ENCODE measurements at regions not wholly inside any gene's neighbourhood (a gene's known extent, or its start where the extent isn't known, plus 50 kb on each side); places are given as distances from the start of the nearest gene placed in this dataset.

- H2AFZ ChIP-seq: no peak overlapping the region
- H3K4me1 ChIP-seq (replicated peaks; ENCODE audit: insufficient read depth): no peaks in the 10 kb centered on the region
- TF ChIP-seq EZH2 (IDR thresholded peaks at IDR 0.05; ENCODE audit: low read depth) (no peak), CTCF (conservative IDR thresholded peaks at IDR 0.05) (no peak)
- intact Hi-C loops (cut with micrococcal nuclease; ENCODE audit: unreplicated experiment): no loop called here
- H3K36me3 ChIP-seq (ENCODE audit: low read depth): no peaks in the 10 kb centered on the region
- no peaks in the 10 kb centered on the region for H4K20me1 ChIP-seq (ENCODE audit: insufficient read depth)
- H3K9me3 ChIP-seq (ENCODE audit: insufficient read depth, low read depth): no peaks in the 10 kb centered on the region
- CTCF ChIA-PET: no interaction called here
- no peaks in the 10 kb centered on the region for H3F3A ChIP-seq (ENCODE audit: insufficient read depth, low read depth)
- H3K27me3 ChIP-seq (ENCODE audit: insufficient read depth, low read depth): no peaks in the 10 kb centered on the region
- no peaks in the 10 kb centered on the region for H3K9me2 ChIP-seq (ENCODE audit: insufficient read depth)
- POLR2A ChIA-PET (ENCODE audit: unreplicated experiment): no interaction called here
- DNase-seq: no peak
- no TSS peak for BruUV-seq (replicated peaks)
- no peak overlapping the region for H3K4me2 ChIP-seq
- H3K79me2 ChIP-seq (ENCODE audit: low read depth): no peaks in the 10 kb centered on the region
- H3K4me3 ChIP-seq: no peak overlapping the region
- H3K27ac ChIP-seq: no peak overlapping the region
These were observed 378.4 kb downstream of the RND3 start for GRCh38 chr2:150109028-150109427.

GRCh38 chr2:150107816-150108215 lies 379.7 kb downstream of the RND3 start:
- no peaks in the 10 kb centered on the region for H3F3A ChIP-seq (ENCODE audit: insufficient read depth, low read depth)
- TF ChIP-seq EZH2 (IDR thresholded peaks at IDR 0.05; ENCODE audit: low read depth) (no peak), CTCF (conservative IDR thresholded peaks at IDR 0.05) (no peak)

DNA sequence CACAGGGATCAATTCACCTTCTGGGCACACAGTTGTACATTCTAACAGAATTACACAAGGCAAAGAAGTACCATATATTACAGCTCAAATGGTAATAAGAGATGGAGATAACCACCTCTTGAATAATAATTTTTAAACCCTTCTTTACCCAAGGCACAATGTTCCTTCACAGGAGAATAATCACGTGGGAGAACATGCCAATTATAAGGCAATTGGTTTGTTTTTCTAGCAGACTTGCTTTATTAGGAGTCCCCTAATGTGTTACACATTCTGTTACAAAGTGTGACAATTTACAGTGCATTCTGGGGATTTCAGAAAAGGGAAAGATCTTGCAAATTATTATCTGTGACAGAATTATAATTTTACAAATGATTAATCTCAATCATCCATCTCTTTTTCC lies 380.3 kb downstream of the RND3 start:
- H3K79me2 ChIP-seq (ENCODE audit: low read depth): no peaks in the 10 kb centered on the region
- intact Hi-C loops (cut with micrococcal nuclease; ENCODE audit: unreplicated experiment): no loop called here
- TF ChIP-seq EZH2 (IDR thresholded peaks at IDR 0.05; ENCODE audit: low read depth): no peak
- no peak for TF ChIP-seq CTCF (conservative IDR thresholded peaks at IDR 0.05)
- H3K4me2 ChIP-seq: no peak overlapping the region
- H3K27me3 ChIP-seq (ENCODE audit: insufficient read depth, low read depth): no peaks in the 10 kb centered on the region
- H3K4me3 ChIP-seq: no peak overlapping the region
- DNase-seq: no peak
- no peaks in the 10 kb centered on the region for H4K20me1 ChIP-seq (ENCODE audit: insufficient read depth)
- H2AFZ ChIP-seq: no peak overlapping the region
- H3K36me3 ChIP-seq (ENCODE audit: low read depth): no peaks in the 10 kb centered on the region
- H3K9me3 ChIP-seq (ENCODE audit: insufficient read depth, low read depth): no peaks in the 10 kb centered on the region
- BruUV-seq (replicated peaks): no TSS peak
- no peaks in the 10 kb centered on the region for H3K4me1 ChIP-seq (replicated peaks; ENCODE audit: insufficient read depth)
- no peaks in the 10 kb centered on the region for H3F3A ChIP-seq (ENCODE audit: insufficient read depth, low read depth)
- ChIA-PET CTCF (no interaction called here), POLR2A (ENCODE audit: unreplicated experiment) (no interaction called here)
- no peaks in the 10 kb centered on the region for H3K9me2 ChIP-seq (ENCODE audit: insufficient read depth)
- no peak overlapping the region for H3K27ac ChIP-seq

More at GRCh38 chr2:150107816-150108215, 379.7 kb downstream of the RND3 start:
- no TSS peak for BruUV-seq (replicated peaks)
- CTCF ChIA-PET: interaction anchor here (0.6 kb wide), 1 partner anchor 110 kb away, joined by 3 read pairs; no protein-coding TSS in a partner anchor
- no peaks in the 10 kb centered on the region for H3K4me1 ChIP-seq (replicated peaks; ENCODE audit: insufficient read depth)
- no peaks in the 10 kb centered on the region for H3K79me2 ChIP-seq (ENCODE audit: low read depth)
- H3K27ac ChIP-seq: no peak overlapping the region
- H3K9me3 ChIP-seq (ENCODE audit: insufficient read depth, low read depth): no peaks in the 10 kb centered on the region
- POLR2A ChIA-PET (ENCODE audit: unreplicated experiment): no interaction called here
- H3K9me2 ChIP-seq (ENCODE audit: insufficient read depth): no peaks in the 10 kb centered on the region
- no peaks in the 10 kb centered on the region for H4K20me1 ChIP-seq (ENCODE audit: insufficient read depth)
- H3K4me3 ChIP-seq: no peak overlapping the region
- DNase-seq: no peak
- no peak overlapping the region for H3K4me2 ChIP-seq
- H3K36me3 ChIP-seq (ENCODE audit: low read depth): no peaks in the 10 kb centered on the region
- H3K27me3 ChIP-seq (ENCODE audit: insufficient read depth, low read depth): no peaks in the 10 kb centered on the region
- intact Hi-C loops (cut with micrococcal nuclease; ENCODE audit: unreplicated experiment): no loop called here
- no peak overlapping the region for H2AFZ ChIP-seq

Data from PC-9 (cell line).